Osteoblast (primary cell): ENCODE measurements at regions not wholly inside any gene's neighbourhood (a gene's known extent, or its start where the extent isn't known, plus 50 kb on each side); places are given as distances from the start of the nearest gene placed in this dataset.

Experiments
- DNase-seq: peaks from one replicate; pipeline ENCODE4 v3.0.0; 2011; ENCODE audit warnings: low spot score, mixed read lengths; ENCODE audit not compliant: insufficient read length; ENCODE audit errors: missing footprints
- H2AFZ ChIP-seq: 2 replicates; pipeline ENCODE4 v1.6.0; 2011; ENCODE audit warnings: mild to moderate bottlenecking, low read length
- H3K27ac ChIP-seq: 2 replicates; pipeline ENCODE4 v1.5.1; 2011; ENCODE audit warnings: mild to moderate bottlenecking, low read depth, low read length, moderate library complexity
- H3K27me3 ChIP-seq: 2 replicates; pipeline ENCODE4 v1.6.0; 2012; ENCODE audit warnings: mild to moderate bottlenecking, control low read depth, inconsistent platforms, low read length, moderate library complexity; ENCODE audit not compliant: insufficient read depth
- H3K36me3 ChIP-seq: 2 replicates; pipeline ENCODE4 v1.5.1; 2011; ENCODE audit warnings: mild to moderate bottlenecking, low read length, control low read depth, moderate library complexity; ENCODE audit not compliant: insufficient read depth
- H3K4me1 ChIP-seq: 2 replicates; pipeline ENCODE4 v1.5.1; 2011; ENCODE audit warnings: mild to moderate bottlenecking, low read length, control low read depth, moderate library complexity; ENCODE audit not compliant: insufficient read depth
- H3K4me2 ChIP-seq: 2 replicates; pipeline ENCODE4 v1.6.0; 2011; ENCODE audit warnings: mild to moderate bottlenecking, low read length; ENCODE audit not compliant: insufficient read depth
- H3K4me3 ChIP-seq: fragments of 200-600 bp; sonication (generic); 3 replicates; pipeline ENCODE4 v1.5.1; 2012; ENCODE audit warnings: mild to moderate bottlenecking, low read length, inconsistent platforms; ENCODE audit not compliant: insufficient read depth
- H3K79me2 ChIP-seq: 2 replicates; pipeline ENCODE4 v1.6.0; 2012; ENCODE audit warnings: mild to moderate bottlenecking, low read length, control low read depth, inconsistent platforms; ENCODE audit not compliant: insufficient read depth
- H3K9me3 ChIP-seq: 2 replicates; pipeline ENCODE4 v1.5.1; 2011; ENCODE audit warnings: low read depth, low read length, control low read depth
- H4K20me1 ChIP-seq: 2 replicates; pipeline ENCODE4 v1.6.0; 2012; ENCODE audit warnings: mild to moderate bottlenecking, low read length, control low read depth; ENCODE audit not compliant: insufficient read depth
- TF ChIP-seq, protein P1 (sequence below): IDR thresholded peaks from 2 replicates; pipeline ENCODE4 v1.5.1; 2011; ENCODE audit warnings: mild to moderate bottlenecking, low read depth, low read length, moderate library complexity; ENCODE audit errors: extremely low read depth

DNA sequence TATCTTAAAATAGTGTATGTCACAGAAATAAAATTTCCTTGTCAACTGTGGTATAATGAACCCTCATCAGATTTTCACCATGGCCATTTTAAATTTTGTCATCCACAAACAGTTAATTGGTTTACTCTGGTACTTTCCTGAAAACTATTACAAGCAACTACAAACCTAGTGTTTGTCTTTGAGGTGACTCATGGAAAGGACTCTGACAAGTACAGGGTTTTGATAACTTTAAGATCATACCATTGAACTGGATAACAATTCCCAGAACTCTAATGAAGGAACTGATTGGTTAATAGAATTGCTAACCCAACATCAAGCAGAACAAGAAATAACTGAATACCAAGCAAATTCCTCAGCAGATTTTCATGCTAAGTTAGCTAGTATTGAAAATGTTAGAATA, 237.7 kb upstream of the IPO5 start:
- no peaks in the 10 kb centered on the region for H3K9me3 ChIP-seq
- no peaks in the 10 kb centered on the region for H3K79me2 ChIP-seq
- no peak for DNase-seq
- H3K4me3 ChIP-seq, result no peak overlapping the region
- no peaks in the 10 kb centered on the region for H3K36me3 ChIP-seq
- H3K27me3 ChIP-seq, result no peaks in the 10 kb centered on the region
- no peaks in the 10 kb centered on the region for H3K4me1 ChIP-seq
- H3K27ac ChIP-seq, result no peak overlapping the region
- TF ChIP-seq, protein P1, sequence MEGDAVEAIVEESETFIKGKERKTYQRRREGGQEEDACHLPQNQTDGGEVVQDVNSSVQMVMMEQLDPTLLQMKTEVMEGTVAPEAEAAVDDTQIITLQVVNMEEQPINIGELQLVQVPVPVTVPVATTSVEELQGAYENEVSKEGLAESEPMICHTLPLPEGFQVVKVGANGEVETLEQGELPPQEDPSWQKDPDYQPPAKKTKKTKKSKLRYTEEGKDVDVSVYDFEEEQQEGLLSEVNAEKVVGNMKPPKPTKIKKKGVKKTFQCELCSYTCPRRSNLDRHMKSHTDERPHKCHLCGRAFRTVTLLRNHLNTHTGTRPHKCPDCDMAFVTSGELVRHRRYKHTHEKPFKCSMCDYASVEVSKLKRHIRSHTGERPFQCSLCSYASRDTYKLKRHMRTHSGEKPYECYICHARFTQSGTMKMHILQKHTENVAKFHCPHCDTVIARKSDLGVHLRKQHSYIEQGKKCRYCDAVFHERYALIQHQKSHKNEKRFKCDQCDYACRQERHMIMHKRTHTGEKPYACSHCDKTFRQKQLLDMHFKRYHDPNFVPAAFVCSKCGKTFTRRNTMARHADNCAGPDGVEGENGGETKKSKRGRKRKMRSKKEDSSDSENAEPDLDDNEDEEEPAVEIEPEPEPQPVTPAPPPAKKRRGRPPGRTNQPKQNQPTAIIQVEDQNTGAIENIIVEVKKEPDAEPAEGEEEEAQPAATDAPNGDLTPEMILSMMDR, result no peak
- H2AFZ ChIP-seq, result no peak overlapping the region
- H3K4me2 ChIP-seq, result no peak overlapping the region
- H4K20me1 ChIP-seq, result no peaks in the 10 kb centered on the region

DNA sequence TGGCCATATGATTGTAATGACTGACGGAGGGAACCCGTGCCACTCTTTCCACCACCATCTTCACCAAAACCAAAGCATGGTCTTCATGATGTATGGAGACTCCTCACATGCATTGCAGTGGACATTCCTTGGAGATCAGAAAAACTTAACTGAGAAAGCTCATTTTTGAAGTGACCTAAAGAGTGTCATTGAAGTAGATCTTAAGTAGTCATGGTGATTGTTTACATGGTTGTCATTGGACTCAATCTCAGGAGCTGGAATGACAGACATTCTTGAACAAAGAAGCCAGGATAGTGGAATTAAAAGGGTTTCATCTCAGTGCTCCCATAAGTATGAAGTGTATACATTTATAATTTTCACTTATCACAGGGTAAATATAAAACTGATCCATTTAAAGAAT, 236.7 kb upstream of the IPO5 start:
- H4K20me1 ChIP-seq, result no peaks in the 10 kb centered on the region
- no peaks in the 10 kb centered on the region for H3K4me1 ChIP-seq
- TF ChIP-seq, protein P1, result no peak
- H3K79me2 ChIP-seq, result no peaks in the 10 kb centered on the region
- no peak for DNase-seq
- H3K4me3 ChIP-seq, result no peak overlapping the region
- H3K36me3 ChIP-seq, result no peaks in the 10 kb centered on the region
- no peaks in the 10 kb centered on the region for H3K27me3 ChIP-seq
- no peak overlapping the region for H3K4me2 ChIP-seq
- no peak overlapping the region for H2AFZ ChIP-seq
- H3K9me3 ChIP-seq, result no peaks in the 10 kb centered on the region
- H3K27ac ChIP-seq, result no peak overlapping the region

DNA sequence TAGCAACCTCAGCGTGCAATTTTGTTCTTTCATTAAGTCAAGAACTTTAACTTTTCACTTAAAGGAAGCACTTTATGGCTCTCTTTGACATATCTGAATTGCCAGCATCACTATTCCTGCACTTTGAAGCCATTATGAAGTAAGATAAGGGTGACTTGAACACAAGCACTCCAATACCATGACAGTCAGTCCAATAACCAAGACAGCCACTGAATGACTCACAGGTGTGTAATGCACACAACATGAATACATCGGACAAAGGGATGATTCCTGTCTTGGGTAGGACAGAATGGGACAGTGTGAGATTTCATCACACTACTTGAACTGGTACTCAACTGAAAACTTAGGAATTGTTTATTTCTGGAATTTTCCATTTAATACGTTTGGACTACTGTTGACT, 233.7 kb upstream of the IPO5 start:
- no peak for DNase-seq
- H3K4me1 ChIP-seq, result no peaks in the 10 kb centered on the region

DNA sequence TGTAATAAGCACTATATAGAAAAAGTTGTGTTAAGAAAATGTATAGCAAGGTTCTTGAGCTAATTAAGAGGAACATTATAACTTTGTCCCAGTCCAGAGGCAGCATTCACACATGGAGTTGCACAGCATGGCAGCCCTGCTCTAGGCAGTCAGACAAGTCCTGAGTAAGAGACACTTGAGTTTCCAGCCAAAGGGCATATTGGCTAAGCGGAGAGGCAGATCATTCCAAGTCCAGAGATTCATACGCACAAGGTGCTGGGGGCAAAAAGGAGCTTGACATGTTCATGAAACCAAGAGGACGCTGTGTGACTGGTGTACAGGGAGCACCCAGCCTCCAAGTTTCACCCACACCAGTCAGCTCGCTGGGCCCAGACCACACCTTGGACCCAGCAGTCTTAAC, 232.6 kb upstream of the IPO5 start:
- Histone ChIP-seq H3K27me3 (no peaks in the 10 kb centered on the region), H3K9me3 (no peaks in the 10 kb centered on the region), H2AFZ (no peak overlapping the region), H4K20me1 (no peaks in the 10 kb centered on the region), H3K36me3 (no peaks in the 10 kb centered on the region), H3K79me2 (no peaks in the 10 kb centered on the region), H3K4me1 (no peaks in the 10 kb centered on the region), H3K27ac (no peak overlapping the region), H3K4me3 (no peak overlapping the region), H3K4me2 (no peak overlapping the region)
- TF ChIP-seq, protein P1, result no peak
- no peak for DNase-seq

More for the DNA sequence above, 233.7 kb upstream of the IPO5 start:
- Histone ChIP-seq H4K20me1 (no peaks in the 10 kb centered on the region), H3K9me3 (no peaks in the 10 kb centered on the region), H3K36me3 (no peaks in the 10 kb centered on the region), H2AFZ (no peak overlapping the region), H3K4me3 (no peak overlapping the region), H3K79me2 (no peaks in the 10 kb centered on the region), H3K27ac (no peak overlapping the region), H3K4me2 (no peak overlapping the region), H3K27me3 (no peaks in the 10 kb centered on the region)
- TF ChIP-seq, protein P1, result no peak
